ENCODE measurements at regions not wholly inside any gene's neighbourhood (a gene's known extent, or its start where the extent isn't known, plus 50 kb on each side); places are given as distances from the start of the nearest gene placed in this dataset.

GRCh38 chr5:144035046-144035740 lies 135.3 kb downstream of the YIPF5 start:
- TF ChIP-seq ZFP3 (tag by site-specific recombination; IDR thresholded peaks at IDR 0.05; ENCODE audit: low read depth) (no peak), GLI4 (tag by site-specific recombination; IDR thresholded peaks at IDR 0.05) (no peak), ZBTB21 (tag by site-specific recombination; IDR thresholded peaks at IDR 0.05) (no peak), HIC1 (tag by site-specific recombination; IDR thresholded peaks at IDR 0.05) (no peak), CTCF (tag by site-specific recombination; IDR thresholded peaks at IDR 0.05) (no peak), KLF9 (tag by site-specific recombination; IDR thresholded peaks at IDR 0.05; ENCODE audit: low read depth) (no peak)
